ENCODE measurements at regions not wholly inside any gene's neighbourhood (a gene's known extent, or its start where the extent isn't known, plus 50 kb on each side); places are given as distances from the start of the nearest gene placed in this dataset.
A peak's percentile ranks its signal among the peaks of the same experiment; 100 is the strongest.

- no peaks in the 10 kb centered on the region for H3K27me3 ChIP-seq
- H3K4me3 Mint-ChIP-seq, result no peak overlapping the region
- no peak overlapping the region for H2AFZ ChIP-seq (replicated peaks)
- H3K4me1 ChIP-seq, result peaks cover 14% of the 10 kb centered on the region
- H3K9ac ChIP-seq, result no peak overlapping the region
- no peak overlapping the region for H3K4me3 ChIP-seq
- H3K4me1 Mint-ChIP-seq, result no peaks in the 10 kb centered on the region
- peaks cover 2% of the 10 kb centered on the region for H3K27me3 Mint-ChIP-seq (ENCODE audit: insufficient read depth, low read depth)
- TF ChIP-seq EZH2phosphoT487 (IDR thresholded peaks at IDR 0.05) (no peak), EZH2 (IDR thresholded peaks at IDR 0.05) (no peak)
- TF ChIP-seq, protein P1, sequence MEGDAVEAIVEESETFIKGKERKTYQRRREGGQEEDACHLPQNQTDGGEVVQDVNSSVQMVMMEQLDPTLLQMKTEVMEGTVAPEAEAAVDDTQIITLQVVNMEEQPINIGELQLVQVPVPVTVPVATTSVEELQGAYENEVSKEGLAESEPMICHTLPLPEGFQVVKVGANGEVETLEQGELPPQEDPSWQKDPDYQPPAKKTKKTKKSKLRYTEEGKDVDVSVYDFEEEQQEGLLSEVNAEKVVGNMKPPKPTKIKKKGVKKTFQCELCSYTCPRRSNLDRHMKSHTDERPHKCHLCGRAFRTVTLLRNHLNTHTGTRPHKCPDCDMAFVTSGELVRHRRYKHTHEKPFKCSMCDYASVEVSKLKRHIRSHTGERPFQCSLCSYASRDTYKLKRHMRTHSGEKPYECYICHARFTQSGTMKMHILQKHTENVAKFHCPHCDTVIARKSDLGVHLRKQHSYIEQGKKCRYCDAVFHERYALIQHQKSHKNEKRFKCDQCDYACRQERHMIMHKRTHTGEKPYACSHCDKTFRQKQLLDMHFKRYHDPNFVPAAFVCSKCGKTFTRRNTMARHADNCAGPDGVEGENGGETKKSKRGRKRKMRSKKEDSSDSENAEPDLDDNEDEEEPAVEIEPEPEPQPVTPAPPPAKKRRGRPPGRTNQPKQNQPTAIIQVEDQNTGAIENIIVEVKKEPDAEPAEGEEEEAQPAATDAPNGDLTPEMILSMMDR (IDR thresholded peaks at IDR 0.05), result no peak
- H3K79me2 ChIP-seq (ENCODE audit: low read depth), result no peaks in the 10 kb centered on the region
- no peak overlapping the region for H3K27ac Mint-ChIP-seq
- no peaks in the 10 kb centered on the region for H3K36me3 ChIP-seq
- H4K20me1 ChIP-seq (ENCODE audit: low read depth), result no peaks in the 10 kb centered on the region
- peaks cover 1% of the 10 kb centered on the region for H3K9me3 Mint-ChIP-seq
- peak overlapping the region; percentile 33 for H3K27ac ChIP-seq
- no peaks in the 10 kb centered on the region for H3K9me3 ChIP-seq (ENCODE audit: low read depth)
- peaks cover 8% of the 10 kb centered on the region for H3F3A ChIP-seq (ENCODE audit: low read depth)
- DNase-seq (ENCODE audit: low spot score), result no peak
- no peak overlapping the region for H3K4me2 ChIP-seq
- H3K36me3 Mint-ChIP-seq, result no peaks in the 10 kb centered on the region
Measured at GRCh38 chr12:42885677-42886076, 296.1 kb upstream of the PRICKLE1 start.

GRCh38 chr12:42884116-42884515, 294.6 kb upstream of the PRICKLE1 start:
- Mint-ChIP-seq H3K27ac (no peak overlapping the region), H3K36me3 (no peaks in the 10 kb centered on the region), H3K4me3 (no peak overlapping the region), H3K27me3 (ENCODE audit: insufficient read depth, low read depth) (peaks cover 2% of the 10 kb centered on the region), H3K4me1 (no peaks in the 10 kb centered on the region), H3K9me3 (peaks cover 1% of the 10 kb centered on the region)
- no peak overlapping the region for H2AFZ ChIP-seq (replicated peaks)
- TF ChIP-seq EZH2phosphoT487 (IDR thresholded peaks at IDR 0.05), result no peak
- no peak for TF ChIP-seq EZH2 (IDR thresholded peaks at IDR 0.05)
- TF ChIP-seq, protein P1 (IDR thresholded peaks at IDR 0.05), result no peak
- H3K4me2 ChIP-seq, result no peak overlapping the region
- no peak overlapping the region for H3K4me3 ChIP-seq
- H3K79me2 ChIP-seq (ENCODE audit: low read depth), result no peaks in the 10 kb centered on the region
- peaks cover 14% of the 10 kb centered on the region for H3K4me1 ChIP-seq
- H3K9me3 ChIP-seq (ENCODE audit: low read depth), result no peaks in the 10 kb centered on the region
- H4K20me1 ChIP-seq (ENCODE audit: low read depth), result no peaks in the 10 kb centered on the region
- no peaks in the 10 kb centered on the region for H3K27me3 ChIP-seq
- no peak overlapping the region for H3K27ac ChIP-seq
- no peaks in the 10 kb centered on the region for H3K36me3 ChIP-seq
- no peak overlapping the region for H3K9ac ChIP-seq
- H3F3A ChIP-seq (ENCODE audit: low read depth), result peaks cover 8% of the 10 kb centered on the region
- no peak for DNase-seq (ENCODE audit: low spot score)

DNA sequence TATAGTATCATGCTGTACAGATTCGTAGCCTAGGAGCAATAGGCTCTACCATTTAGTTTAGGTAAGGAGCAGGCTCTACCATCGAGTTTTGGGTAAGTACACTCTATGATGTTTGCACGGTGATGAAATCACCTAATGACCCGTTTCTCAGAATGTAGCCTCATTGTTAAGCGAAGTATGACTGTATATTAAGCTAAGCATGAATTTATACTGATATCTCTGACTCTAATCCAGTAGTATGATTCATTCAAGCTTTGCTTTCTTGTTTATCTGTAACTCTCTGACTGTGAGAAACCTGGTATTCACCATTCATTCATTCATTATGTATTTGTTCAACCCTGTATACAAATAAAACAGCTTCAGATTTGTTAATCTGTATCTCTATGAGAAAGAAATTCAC, 283.9 kb upstream of the PRICKLE1 start:
- Histone ChIP-seq H3K4me3 (no peak overlapping the region), H3K27ac (no peak overlapping the region), H3K9ac (no peak overlapping the region), H3K27me3 (no peaks in the 10 kb centered on the region), H3K79me2 (ENCODE audit: low read depth) (no peaks in the 10 kb centered on the region), H3F3A (ENCODE audit: low read depth) (no peaks in the 10 kb centered on the region), H2AFZ (replicated peaks) (no peak overlapping the region), H3K4me2 (no peak overlapping the region), H3K36me3 (no peaks in the 10 kb centered on the region), H4K20me1 (ENCODE audit: low read depth) (no peaks in the 10 kb centered on the region), H3K9me3 (ENCODE audit: low read depth) (no peaks in the 10 kb centered on the region), H3K4me1 (no peaks in the 10 kb centered on the region)
- H3K4me3 Mint-ChIP-seq, result no peak overlapping the region
- peaks cover 6% of the 10 kb centered on the region for H3K9me3 Mint-ChIP-seq
- no peaks in the 10 kb centered on the region for H3K27me3 Mint-ChIP-seq (ENCODE audit: insufficient read depth, low read depth)
- H3K36me3 Mint-ChIP-seq, result no peaks in the 10 kb centered on the region
- no peak overlapping the region for H3K27ac Mint-ChIP-seq
- TF ChIP-seq EZH2 (IDR thresholded peaks at IDR 0.05) (no peak), EZH2phosphoT487 (IDR thresholded peaks at IDR 0.05) (no peak)
- TF ChIP-seq, protein P1 (IDR thresholded peaks at IDR 0.05), result no peak
- H3K4me1 Mint-ChIP-seq, result no peaks in the 10 kb centered on the region
- DNase-seq (ENCODE audit: low spot score), result no peak
